Fibroblast of mammary gland (primary cell): ENCODE measurements at regions not wholly inside any gene's neighbourhood (a gene's known extent, or its start where the extent isn't known, plus 50 kb on each side); places are given as distances from the start of the nearest gene placed in this dataset.

Experiments used
- DNase-seq: peaks from one replicate; pipeline ENCODE4 v3.0.0-alpha.2; 2010; ENCODE audit warnings: low read depth
- H3K4me3 ChIP-seq: 2 replicates; pipeline ENCODE4 v1.5.1; 2011; ENCODE audit warnings: low read depth, mild to moderate bottlenecking, low read length, moderate library complexity; ENCODE audit not compliant: control insufficient read depth
- CTCF ChIP-seq: conservative IDR thresholded peaks from 2 replicates; pipeline ENCODE4 v1.5.1; 2011; ENCODE audit warnings: low read depth, low read length, inconsistent platforms; ENCODE audit not compliant: control insufficient read depth, insufficient read depth

- H3K4me3 ChIP-seq: no peak overlapping the region
- TF ChIP-seq CTCF: no peak
- DNase-seq: no peak
Observed at GRCh38 chr2:66322506-66323260, 112.2 kb upstream of the MEIS1 start.

- TF ChIP-seq CTCF: no peak
- no peak overlapping the region for H3K4me3 ChIP-seq
- DNase-seq: no peak
Observed at GRCh38 chr2:66318009-66318561, 116.8 kb upstream of the MEIS1 start.

DNA sequence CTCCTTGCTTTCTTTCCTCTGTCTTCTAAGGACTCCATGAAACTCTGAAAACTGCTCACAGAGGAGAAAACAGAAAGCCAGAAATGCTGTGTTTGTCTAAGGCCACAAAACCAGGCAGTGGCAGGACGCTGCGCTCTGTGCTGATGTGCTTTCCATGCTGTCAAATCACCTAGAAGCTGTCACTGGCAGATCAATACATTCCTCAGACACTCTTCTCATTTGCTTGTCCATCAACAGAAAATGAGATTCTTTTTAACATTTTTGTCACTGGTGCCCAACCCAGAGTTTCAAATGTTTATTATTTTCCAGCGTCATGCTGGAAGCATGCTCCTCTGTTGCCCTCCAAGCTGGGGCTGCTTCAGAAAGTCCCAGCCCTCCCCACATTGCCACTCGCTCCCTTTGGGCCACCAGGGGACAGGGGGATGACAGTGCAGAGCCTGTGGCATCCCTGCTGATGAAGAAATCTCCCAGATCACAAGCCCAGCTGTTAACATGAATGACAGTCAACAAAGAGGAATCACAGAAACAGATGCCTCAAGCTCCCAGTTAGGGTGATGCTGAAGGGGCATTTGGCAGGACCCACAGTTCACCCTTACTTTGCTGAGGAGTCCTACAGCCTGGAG, 117.5 kb upstream of the MEIS1 start:
- TF ChIP-seq CTCF: no peak
- H3K4me3 ChIP-seq: no peak overlapping the region
- DNase-seq: no peak

DNA sequence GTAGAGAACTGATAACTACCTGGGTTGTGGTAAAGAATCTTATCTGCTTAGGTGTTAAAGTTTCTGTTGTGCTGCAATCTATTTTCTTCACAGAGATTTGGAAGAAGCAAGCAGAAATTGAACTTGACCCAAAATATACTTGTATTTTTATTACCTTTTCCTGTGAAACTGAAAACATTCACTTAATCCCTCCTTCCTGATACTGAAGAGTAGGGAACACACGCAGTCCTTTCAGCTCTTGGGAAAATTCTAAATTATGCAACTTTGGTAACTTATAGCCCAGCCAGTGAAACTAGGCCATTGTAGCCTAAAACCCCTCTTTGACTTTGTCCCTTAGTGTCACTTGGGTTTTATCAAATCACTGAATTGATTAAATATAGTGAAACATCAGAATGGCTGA, 128.4 kb upstream of the MEIS1 start:
- TF ChIP-seq CTCF: no peak
- H3K4me3 ChIP-seq: no peak overlapping the region

GRCh38 chr2:66305718-66306117, 129.2 kb upstream of the MEIS1 start:
- DNase-seq: peak; percentile 36
- H3K4me3 ChIP-seq: no peak overlapping the region
- TF ChIP-seq CTCF: no peak

More for the DNA sequence above, 128.4 kb upstream of the MEIS1 start:
- no peak for DNase-seq

DNA sequence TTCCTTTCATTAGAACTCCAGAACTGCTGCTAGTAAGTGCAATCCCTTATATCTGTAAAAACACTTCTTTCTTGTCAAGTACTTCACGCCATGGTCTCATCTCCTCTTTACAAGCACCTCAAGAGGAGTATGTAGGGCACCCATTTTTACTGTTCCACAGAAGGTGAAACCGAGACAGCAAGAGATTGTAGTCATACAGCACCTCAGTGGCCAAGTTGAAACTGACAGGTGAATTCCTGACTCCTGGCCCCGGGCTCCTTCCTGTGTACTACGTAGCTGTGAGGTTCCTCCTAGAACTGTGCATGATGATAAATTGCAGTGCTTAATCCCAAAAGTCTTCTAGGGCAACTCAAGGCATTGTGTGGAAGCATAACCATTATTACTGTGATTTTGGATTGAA, 131.5 kb upstream of the MEIS1 start:
- no peak for TF ChIP-seq CTCF

More for the DNA sequence above, 131.5 kb upstream of the MEIS1 start:
- no peak overlapping the region for H3K4me3 ChIP-seq
- no peak for DNase-seq
